ENCODE measurements at regions not wholly inside any gene's neighbourhood (a gene's known extent, or its start where the extent isn't known, plus 50 kb on each side); places are given as distances from the start of the nearest gene placed in this dataset.

DNA sequence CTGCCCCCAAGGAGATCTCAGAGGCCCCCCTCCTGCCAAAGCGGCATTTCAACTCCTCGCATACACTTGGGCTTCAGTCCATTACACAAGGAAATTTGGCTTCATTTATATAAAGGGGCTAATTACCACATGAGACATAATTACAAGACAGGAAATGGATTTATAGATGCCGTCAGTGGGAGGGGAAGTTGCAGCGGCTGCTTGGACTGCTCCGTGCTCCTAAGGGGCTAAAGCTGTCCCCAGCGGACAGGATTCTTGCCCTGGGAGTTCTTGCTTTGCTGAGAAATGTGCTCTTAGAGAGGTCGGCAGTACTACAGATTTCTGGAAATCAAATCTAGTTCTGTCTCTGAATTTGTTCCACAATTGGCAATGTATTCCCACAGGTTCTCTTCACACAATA is 57.2 kb upstream of the NLK start:
- no peak overlapping the region for H3K4me3 ChIP-seq (ENCODE audit: low read length)
- no peaks in the 10 kb centered on the region for H3K9me3 ChIP-seq (replicated peaks; ENCODE audit: low read length)
- no peaks in the 10 kb centered on the region for H3K36me3 ChIP-seq (ENCODE audit: insufficient read depth, low read length)
- H3K9ac ChIP-seq (ENCODE audit: low read depth, low read length): no peak overlapping the region
- H3K27me3 ChIP-seq (ENCODE audit: control insufficient read depth, insufficient read depth, low read length): no peaks in the 10 kb centered on the region
- H3K4me2 ChIP-seq (ENCODE audit: low read length): no peak overlapping the region
- peaks cover 1% of the 10 kb centered on the region for H3K4me1 ChIP-seq (ENCODE audit: control insufficient read depth, insufficient read depth, low read length)

DNA sequence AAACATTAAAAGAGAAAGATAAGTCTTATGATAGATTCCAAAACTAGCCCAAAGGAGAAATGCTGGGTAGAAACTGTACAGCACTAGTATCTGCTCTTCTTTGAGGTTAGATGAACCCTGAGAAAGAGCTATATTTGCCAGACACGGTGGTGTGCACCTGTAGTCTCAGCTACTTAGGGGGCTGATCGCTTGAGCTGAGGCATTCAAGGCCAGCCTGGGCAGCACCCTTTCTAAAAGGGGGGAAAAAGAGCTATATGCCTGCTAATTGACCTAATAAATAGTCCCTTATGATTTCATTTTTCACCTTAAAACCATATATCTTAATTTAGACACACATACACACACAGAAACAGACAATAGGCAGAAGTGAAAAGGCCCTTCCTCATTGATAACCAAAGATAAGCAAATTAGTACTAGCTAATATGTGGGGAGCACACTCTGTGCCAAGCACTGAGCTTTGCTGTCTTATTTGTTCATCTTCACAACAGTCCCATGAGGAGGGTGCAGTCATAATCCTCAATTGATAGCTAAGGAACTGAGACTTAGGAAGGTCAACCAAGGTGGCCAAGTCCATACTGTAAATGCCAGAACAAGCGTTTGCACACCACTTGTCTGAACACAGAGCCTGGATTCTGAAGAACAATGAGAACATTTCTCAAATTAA is 56.6 kb upstream of the NLK start:
- Histone ChIP-seq H3K9ac (ENCODE audit: low read depth, low read length) (no peak overlapping the region), H3K4me3 (ENCODE audit: low read length) (no peak overlapping the region)

DNA sequence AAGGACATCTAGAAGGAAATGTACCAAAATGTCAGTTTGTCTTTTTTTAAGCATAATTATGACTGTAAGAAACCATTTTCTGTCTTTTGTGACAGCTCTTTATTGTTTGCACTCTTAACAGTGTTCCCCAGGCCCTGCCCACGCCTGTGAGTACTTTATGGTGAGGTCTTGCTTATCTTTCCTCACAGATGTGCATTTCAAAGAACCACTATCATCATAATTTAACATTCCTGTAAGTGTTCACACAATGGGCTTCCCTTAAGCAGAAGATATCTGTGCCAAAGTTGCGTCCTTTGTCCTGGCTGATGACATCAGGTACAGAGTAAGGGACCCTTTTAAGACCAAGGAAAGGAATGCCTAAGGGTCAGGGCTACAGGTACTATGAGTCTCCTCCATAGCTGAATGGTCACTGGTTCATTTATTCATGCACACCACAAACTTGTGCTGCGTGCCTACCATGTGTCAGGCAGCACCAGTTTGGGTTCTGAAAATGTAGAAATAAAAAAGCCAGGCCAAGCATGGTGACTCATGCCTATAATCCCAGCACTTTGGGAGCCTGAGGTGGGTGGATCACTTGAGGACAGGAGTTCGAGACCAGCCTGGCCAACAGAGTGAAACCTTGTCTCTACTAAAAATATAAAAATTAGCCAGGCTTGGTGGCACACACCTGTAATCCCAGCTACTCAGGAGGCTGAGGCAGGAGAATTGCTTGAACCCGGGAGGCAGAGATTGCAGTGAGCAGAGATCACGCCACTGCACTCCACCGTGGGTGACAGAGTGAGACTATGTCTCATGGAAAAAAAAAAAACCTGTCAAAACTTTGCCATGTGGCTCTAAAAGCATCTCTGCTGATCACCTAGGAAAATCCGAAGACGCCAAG is 55.4 kb upstream of the NLK start:
- Histone ChIP-seq H3K36me3 (ENCODE audit: insufficient read depth, low read length) (no peaks in the 10 kb centered on the region), H3K27me3 (ENCODE audit: control insufficient read depth, insufficient read depth, low read length) (no peaks in the 10 kb centered on the region), H3K4me1 (ENCODE audit: control insufficient read depth, insufficient read depth, low read length) (no peaks in the 10 kb centered on the region), H3K4me3 (ENCODE audit: low read length) (no peak overlapping the region), H3K9me3 (replicated peaks; ENCODE audit: low read length) (no peaks in the 10 kb centered on the region), H3K4me2 (ENCODE audit: low read length) (no peak overlapping the region), H3K9ac (ENCODE audit: low read depth, low read length) (no peak overlapping the region)

More for the DNA sequence above, 56.6 kb upstream of the NLK start:
- no peaks in the 10 kb centered on the region for H3K9me3 ChIP-seq (replicated peaks; ENCODE audit: low read length)
- no peaks in the 10 kb centered on the region for H3K36me3 ChIP-seq (ENCODE audit: insufficient read depth, low read length)
- H3K4me2 ChIP-seq (ENCODE audit: low read length): no peak overlapping the region
- no peaks in the 10 kb centered on the region for H3K27me3 ChIP-seq (ENCODE audit: control insufficient read depth, insufficient read depth, low read length)
- no peaks in the 10 kb centered on the region for H3K4me1 ChIP-seq (ENCODE audit: control insufficient read depth, insufficient read depth, low read length)

DNA sequence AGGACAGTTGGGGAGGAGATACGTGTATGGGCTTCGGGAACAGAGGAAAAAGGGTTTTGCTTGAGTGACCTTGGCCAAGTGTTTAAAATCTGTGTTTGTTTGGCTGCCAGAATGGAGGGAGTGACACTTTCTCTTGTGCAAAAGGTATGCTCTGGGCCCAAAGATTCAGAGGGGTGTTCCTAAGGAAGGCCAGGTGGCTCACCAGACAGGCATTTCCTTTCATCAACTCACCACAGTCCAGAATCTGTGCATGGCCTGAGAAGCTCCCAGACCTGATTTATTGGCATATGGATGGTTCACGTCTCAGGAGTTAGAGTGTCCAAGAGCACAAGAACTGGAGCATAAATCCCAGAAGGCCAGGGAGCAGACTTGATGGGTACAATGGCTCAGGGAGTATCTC is 53.4 kb upstream of the NLK start:
- Histone ChIP-seq H3K9ac (ENCODE audit: low read depth, low read length) (no peak overlapping the region), H3K4me3 (ENCODE audit: low read length) (no peak overlapping the region), H3K4me1 (ENCODE audit: control insufficient read depth, insufficient read depth, low read length) (no peaks in the 10 kb centered on the region), H3K27me3 (ENCODE audit: control insufficient read depth, insufficient read depth, low read length) (peaks cover 2% of the 10 kb centered on the region), H3K4me2 (ENCODE audit: low read length) (no peak overlapping the region), H3K36me3 (ENCODE audit: insufficient read depth, low read length) (no peaks in the 10 kb centered on the region), H3K9me3 (replicated peaks; ENCODE audit: low read length) (no peaks in the 10 kb centered on the region)

DNA sequence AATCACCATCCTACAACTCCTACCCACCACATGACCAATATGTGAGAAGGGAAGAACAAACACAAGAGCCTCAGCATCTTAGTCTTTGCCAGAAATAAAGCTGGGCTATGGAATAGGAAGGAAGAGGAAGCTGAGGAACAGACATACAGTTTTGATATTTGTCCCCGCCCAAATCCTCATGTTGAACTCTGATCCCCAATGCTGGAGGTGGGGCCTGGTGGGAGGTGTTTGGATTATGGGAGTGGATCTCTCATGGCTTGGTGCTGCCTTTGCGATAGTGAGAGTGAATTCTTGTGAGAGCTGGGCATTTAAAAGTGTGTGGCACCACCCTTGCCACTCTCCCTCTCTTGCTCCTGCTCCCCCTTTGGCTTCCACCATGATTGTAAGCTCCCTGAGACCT is 52.4 kb upstream of the NLK start:
- H3K36me3 ChIP-seq (ENCODE audit: insufficient read depth, low read length): no peaks in the 10 kb centered on the region
- H3K4me3 ChIP-seq (ENCODE audit: low read length): no peak overlapping the region
- H3K4me2 ChIP-seq (ENCODE audit: low read length): no peak overlapping the region
- H3K27me3 ChIP-seq (ENCODE audit: control insufficient read depth, insufficient read depth, low read length): peaks cover 12% of the 10 kb centered on the region
- H3K4me1 ChIP-seq (ENCODE audit: control insufficient read depth, insufficient read depth, low read length): no peaks in the 10 kb centered on the region
- no peak overlapping the region for H3K9ac ChIP-seq (ENCODE audit: low read depth, low read length)
- H3K9me3 ChIP-seq (replicated peaks; ENCODE audit: low read length): no peaks in the 10 kb centered on the region

DNA sequence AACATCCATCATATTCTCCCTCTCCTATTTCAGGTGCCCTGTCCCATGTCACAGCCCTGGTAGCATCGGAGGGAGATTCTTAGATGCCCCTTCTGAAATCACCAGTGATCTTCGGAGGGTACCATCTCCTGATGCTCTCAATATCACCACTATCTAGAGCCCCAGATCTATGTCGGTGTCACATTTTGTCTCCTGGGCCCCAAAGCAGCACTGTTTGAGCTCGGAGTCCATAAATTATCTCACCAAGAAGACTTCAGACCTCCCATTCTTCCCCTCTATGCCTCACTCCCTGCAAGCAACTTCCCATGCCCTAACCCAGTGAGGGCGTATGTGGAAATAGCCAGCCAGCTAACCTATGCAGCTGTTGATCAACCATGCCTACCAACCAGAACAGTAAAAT is 51.5 kb upstream of the NLK start:
- H3K4me3 ChIP-seq (ENCODE audit: low read length): no peak overlapping the region
- no peaks in the 10 kb centered on the region for H3K9me3 ChIP-seq (replicated peaks; ENCODE audit: low read length)

GRCh38 chr17:27991462-27991993 is 50.9 kb upstream of the NLK start:
- Histone ChIP-seq H3K4me1 (ENCODE audit: control insufficient read depth, insufficient read depth, low read length) (no peaks in the 10 kb centered on the region), H3K9ac (ENCODE audit: low read depth, low read length) (no peak overlapping the region), H3K4me2 (ENCODE audit: low read length) (no peak overlapping the region), H3K4me3 (ENCODE audit: low read length) (no peak overlapping the region), H3K9me3 (replicated peaks; ENCODE audit: low read length) (no peaks in the 10 kb centered on the region), H3K36me3 (ENCODE audit: insufficient read depth, low read length) (no peaks in the 10 kb centered on the region), H3K27me3 (ENCODE audit: control insufficient read depth, insufficient read depth, low read length) (peaks cover 18% of the 10 kb centered on the region)

More for the DNA sequence above, 51.5 kb upstream of the NLK start:
- H3K4me2 ChIP-seq (ENCODE audit: low read length): no peak overlapping the region
- no peak overlapping the region for H3K9ac ChIP-seq (ENCODE audit: low read depth, low read length)
- H3K27me3 ChIP-seq (ENCODE audit: control insufficient read depth, insufficient read depth, low read length): peaks cover 15% of the 10 kb centered on the region
- no peaks in the 10 kb centered on the region for H3K4me1 ChIP-seq (ENCODE audit: control insufficient read depth, insufficient read depth, low read length)
- H3K36me3 ChIP-seq (ENCODE audit: insufficient read depth, low read length): no peaks in the 10 kb centered on the region

Data from skeletal muscle satellite cell (primary cell).